Kidney capillary endothelial cell (primary cell): ENCODE measurements at regions not wholly inside any gene's neighbourhood (a gene's known extent, or its start where the extent isn't known, plus 50 kb on each side); places are given as distances from the start of the nearest gene placed in this dataset.

ENCODE experiments used
- DNase-seq: peaks from one replicate; pipeline ENCODE4 v3.0.0-alpha.2; 2018; ENCODE audit warnings: low spot score

DNA sequence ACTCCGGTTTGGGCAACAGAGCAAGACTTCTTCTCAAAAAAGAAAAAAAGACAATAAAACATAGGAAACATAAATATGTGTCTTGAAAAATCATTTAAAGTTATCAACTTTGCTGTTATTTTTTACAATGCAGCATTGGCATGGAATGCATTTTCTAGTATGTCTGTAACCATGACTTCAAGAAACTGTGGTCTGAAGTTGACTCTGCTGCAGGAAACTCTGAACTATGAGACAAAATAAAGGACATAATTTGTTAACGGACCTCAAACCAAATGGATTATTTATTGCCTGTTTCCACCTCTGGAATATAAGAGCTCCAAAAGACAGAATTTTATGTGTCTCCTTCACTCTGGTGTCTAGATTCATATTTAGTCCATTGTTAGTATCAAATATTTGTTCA, 79.1 kb downstream of the TRIB2 start:
- DNase-seq, result no peak

GRCh38 chr2:12796657-12797056, 79.9 kb downstream of the TRIB2 start:
- no peak for DNase-seq

DNA sequence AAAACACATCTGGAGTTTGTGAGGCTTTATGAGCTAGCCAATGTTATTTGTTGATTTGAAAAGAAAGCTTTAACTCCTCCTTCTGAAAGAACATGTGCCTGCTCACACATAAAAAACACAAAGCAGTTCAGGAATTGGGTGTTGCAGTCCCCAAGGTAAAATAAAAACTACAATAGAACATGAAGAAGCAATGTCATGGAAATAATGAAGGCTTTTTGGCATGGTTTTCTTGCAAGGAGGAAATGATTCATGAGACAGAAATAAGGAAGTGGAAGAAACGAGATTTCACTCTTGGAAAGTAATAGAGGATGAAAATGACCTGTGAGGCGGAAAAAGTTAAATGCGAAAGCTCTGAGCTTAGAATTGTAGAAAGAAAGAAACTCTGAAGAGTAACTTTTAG, 81.1 kb downstream of the TRIB2 start:
- peak; percentile 85 for DNase-seq

- no peak for DNase-seq
Measured at GRCh38 chr2:12803607-12804006, 86.9 kb downstream of the TRIB2 start.

DNA sequence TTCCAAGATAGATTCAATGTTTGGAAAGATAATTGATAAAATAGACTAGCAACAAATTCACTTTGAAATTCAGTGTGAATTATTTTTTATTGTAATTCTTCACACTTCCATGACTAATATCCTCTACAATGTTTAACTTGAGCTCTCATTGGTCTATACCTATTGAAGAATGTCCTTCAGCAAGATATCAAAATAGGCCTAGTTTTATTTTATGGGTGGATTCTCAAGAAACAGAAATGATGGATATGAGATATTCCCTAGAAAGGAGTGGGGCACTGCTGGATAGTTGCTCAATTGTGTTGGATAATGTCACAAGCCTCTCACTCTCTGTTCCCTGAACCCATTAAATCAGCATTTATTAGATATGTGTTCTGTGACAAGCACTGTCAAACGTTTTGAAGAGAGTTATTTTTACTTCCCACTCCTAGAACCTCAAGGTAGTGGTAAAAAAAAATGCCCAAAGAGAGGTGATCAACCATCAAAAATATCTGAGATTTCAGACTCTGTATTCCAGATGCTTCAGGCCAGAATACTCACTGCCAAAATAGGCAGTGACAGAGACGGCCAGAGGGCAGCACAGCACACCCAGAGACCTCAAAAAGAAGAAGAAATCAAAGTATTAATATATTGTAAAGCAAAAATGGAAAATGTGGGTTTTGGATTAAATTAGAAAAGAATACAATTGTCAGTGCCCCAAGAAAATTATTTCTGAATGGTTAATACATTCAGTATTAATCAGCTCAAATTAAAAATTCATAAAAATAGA, 87.5 kb downstream of the TRIB2 start:
- DNase-seq, result no peak

DNA sequence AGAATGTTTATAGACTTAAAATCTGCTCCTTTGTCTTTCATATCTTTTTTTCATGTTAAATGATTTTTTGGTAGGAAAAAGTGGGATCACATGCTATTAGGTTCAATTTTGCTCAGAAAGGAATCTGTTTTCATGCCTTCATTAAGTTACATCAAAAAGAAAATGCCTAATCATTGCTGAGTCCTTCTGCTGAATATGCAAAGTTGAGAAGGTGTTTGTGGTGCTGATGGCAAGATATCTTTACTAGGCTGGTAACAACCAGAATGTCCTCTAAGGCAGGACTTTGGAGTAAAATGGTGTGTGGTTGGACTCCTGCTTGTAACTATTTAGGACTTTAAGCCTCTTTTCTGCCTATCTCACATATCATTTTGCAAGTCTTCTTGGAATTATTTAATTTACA, 88.3 kb downstream of the TRIB2 start:
- no peak for DNase-seq

DNA sequence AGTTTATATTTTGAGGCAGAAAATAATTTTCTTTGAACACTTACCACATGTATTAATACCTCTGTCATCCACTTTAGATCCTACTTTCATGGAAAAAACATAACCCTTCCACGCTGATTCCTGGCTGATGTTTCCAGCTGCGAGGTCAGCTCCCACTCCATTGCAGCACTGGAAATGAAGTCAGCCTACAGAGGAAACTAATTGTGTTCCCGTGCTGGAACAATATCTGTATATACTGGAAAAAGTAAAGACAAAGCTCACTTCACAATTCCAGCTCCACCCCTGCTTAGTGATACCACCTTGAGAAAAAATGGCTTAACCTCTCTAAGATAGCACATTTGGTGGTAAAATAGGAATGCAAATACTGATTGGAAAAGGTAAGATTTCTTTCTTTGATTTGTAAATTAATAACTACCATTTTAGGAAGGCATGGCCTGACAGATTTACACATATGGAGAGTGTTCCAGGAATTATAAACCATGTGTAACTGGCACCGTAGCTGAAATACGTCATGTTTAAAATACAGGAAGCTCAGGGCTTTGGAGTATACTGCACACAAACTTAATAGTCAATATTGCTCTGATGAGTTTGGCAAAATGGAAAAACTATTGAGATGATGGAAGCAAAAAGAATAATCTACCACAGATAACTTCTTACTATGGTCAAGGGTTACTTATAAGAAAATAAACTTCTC, 90.0 kb downstream of the TRIB2 start:
- DNase-seq, result no peak

DNA sequence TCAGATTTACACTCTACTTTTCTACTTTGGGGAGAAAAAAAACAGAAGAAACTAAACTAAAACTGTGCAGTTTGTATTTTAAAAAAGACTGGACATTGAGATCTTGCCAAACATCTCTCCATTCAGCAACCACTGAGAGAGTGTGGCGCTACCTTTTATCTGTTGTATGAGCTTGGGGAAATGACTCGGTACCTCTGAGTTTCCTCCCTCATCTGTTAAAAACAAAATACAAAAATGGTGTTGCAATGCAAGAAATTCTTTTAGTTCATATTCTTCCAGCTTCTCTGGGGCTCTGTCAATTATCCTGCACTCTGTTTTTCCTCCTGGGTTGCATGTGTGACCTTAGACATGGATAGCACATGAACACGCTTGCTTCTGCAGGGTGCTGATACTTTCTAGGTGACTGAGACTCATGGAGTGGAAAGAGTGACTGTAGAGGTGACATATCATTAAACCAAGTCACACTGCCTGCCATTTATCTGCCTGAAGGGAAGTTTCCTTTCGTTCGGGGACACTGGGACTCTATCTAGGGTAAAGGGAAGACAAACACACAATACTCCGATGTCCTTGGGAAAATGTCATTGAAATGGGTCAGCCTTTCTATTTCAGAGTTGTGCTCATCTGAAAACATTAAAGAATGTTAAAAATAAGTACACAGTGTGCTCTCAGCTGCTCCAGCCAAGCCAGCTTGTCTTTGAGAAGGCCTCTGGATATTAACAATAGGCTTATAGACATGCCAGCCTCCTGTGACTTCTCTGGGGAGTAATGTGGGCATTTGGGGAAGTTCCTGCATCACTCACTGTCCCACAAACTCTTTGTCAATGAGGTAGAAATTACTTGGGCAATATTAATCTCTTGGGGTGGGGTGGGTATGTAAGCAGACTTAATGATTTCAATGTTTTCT, 91.4 kb downstream of the TRIB2 start:
- DNase-seq, result no peak

GRCh38 chr2:12809526-12809925, 92.8 kb downstream of the TRIB2 start:
- no peak for DNase-seq

- DNase-seq, result no peak
Measured at GRCh38 chr2:12811916-12812315, 95.2 kb downstream of the TRIB2 start.

DNA sequence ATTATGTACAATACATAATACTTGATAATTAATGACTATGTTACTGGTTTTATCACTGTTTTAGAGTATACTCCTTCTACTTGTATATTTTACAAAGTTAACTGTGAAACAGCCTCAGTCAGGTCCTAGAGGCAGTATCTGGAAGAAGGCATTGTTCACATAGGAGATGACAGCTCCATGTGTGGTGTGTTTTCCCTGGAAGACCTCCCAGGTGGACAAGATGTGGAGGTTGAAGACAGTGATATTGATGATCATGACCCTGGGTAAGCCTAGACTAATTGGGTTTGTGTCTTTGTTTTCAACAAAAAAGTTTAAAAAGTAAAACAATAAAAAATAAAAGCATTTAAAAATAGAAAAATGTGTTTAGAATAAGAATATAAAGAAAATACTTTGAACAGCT, 96.4 kb downstream of the TRIB2 start:
- DNase-seq, result no peak

DNA sequence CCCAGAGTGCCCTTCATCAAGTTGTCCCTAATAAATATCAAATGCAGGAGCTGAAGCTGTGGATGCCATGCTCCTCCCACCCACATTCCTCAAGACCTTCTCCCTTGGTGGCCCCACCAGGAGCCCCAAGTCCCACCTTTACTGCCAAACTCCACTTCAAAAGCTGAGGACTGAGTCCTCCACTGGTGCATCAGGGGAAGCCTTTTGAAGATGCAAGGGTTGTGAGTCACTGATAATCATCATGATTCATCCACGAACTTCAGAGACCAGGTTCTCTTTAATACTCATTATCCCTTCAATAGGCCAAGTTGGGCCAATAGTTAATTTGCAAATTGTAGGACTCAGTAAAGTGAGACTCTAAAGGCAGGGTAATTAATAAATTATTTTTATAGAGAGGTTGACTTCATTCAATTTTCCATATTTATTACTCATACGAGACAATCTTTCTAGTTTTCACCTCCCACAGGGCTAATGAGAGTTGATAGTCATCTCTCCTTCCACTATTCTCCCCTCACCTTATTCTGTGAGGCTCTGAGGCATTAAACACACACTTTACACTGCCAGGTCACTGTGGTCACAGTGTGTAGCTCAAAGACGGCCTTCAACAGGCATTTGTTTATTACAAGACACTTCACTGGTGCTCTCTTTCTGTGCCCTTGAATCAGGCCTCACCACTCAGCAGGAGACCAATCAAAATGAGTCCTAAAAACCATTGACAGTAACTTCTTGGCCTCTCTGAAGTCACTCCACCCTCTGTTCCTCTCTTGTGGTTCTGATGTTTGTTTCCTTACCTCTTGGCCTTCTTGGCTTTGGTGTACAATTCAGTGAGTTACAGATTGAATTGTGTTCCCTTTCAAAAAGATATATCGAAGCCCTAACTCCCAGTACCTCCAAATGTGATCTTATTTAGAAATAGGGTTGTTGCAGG, 99.9 kb downstream of the TRIB2 start:
- DNase-seq, result peak; percentile 53

- no peak for DNase-seq
Measured at GRCh38 chr2:12817870-12818269, 101.1 kb downstream of the TRIB2 start.

DNA sequence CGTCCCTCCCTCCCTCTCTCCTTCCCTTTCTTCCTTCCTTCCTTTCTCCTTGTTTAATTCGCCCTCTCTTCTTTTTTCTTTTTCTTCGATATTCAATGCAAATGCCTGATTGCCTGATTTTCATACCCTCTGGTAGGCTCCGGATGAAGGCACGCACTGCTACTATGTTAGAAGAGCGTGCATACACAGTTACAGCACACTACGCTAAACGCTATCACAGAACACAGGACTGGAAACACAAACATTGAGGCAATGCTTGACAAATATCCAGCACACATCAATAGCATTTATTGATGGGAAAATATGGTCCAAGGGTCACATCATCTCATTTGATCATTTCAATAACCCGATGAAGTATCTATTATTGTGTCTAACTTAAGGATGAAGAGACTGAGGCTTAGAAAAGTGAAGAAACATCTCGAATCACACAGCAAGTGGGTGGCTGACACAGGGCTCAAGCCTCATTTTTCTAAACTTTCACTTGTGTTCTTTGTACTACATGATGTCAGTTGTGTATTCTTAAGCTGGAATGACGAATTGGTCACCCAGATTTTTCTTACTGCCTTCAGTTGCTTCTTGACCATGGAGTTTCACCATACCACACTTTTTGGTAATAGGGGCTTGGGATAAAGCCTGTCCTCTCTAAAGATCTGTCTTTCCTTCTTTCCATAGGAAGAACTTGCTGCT, 101.8 kb downstream of the TRIB2 start:
- no peak for DNase-seq

GRCh38 chr2:12819103-12819475, 102.4 kb downstream of the TRIB2 start:
- DNase-seq, result peak; percentile 97

DNA sequence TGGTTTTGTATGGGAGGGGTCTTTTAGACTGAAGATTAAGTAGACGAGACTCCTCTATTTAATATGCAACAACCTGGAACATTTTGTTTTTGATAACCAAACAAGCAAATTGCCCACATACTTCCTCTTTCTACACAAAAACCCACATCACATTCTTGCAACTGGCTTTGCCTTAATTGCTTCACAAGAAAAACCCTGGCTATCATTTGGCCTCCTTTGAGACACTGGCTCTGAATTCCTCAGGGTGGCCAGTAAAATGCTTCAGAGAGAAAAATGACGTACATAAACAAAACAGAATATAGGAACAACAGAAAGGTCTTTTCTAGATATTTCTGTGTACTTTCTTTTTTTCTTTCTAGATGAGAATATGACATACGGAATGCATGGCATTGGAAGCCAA, 103.0 kb downstream of the TRIB2 start:
- DNase-seq, result no peak

GRCh38 chr2:12821656-12822055, 104.9 kb downstream of the TRIB2 start:
- DNase-seq, result no peak

- DNase-seq, result no peak
Measured at GRCh38 chr2:12824351-12824777, 107.6 kb downstream of the TRIB2 start.

- DNase-seq, result no peak
Measured at GRCh38 chr2:12824778-12825379, 108.1 kb downstream of the TRIB2 start.

- no peak for DNase-seq
Measured at GRCh38 chr2:12826781-12827180, 110.0 kb downstream of the TRIB2 start.

DNA sequence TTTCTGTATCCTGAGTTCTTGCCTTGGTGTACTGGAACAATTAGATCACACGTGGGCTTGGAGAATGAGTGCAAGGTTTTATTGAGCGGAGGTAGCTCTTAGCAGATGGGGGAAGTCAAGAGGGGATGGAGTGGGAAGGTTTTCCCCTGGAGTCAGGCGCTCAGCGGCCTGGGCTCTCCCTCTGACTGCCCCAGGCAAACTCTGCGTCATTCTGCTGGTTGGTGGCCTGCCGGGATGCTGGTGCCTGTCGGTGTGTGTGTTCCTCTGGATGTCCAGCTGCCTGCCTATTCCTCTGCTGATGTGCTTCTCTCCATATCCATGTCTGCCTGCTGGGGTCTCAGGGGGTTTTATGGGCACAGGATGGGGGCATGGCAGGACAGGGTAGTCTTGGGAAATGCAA, 111.0 kb downstream of the TRIB2 start:
- DNase-seq, result no peak
